Ovary (tissue), 7 donors: ENCODE measurements at regions not wholly inside any gene's neighbourhood (a gene's known extent, or its start where the extent isn't known, plus 50 kb on each side); places are given as distances from the start of the nearest gene placed in this dataset.

Source experiments
- DNase-seq, 5 donors: peaks; one replicate each; pipeline ENCODE4 v3.0.0-alpha.2; 2019 to 2020
- H3K27ac ChIP-seq, 2 donors: fragments of 200-600 bp; one replicate each; pipeline versions ENCODE4 v1.5.1 to v1.8.0; 2019 to 2022
- H3K27me3 ChIP-seq: fragments of 200-600 bp; one replicate; pipeline ENCODE4 v1.8.0; 2022
- H3K36me3 ChIP-seq: fragments of 200-600 bp; sonication (generic); one replicate; pipeline ENCODE4 v1.5.1; 2019
- H3K4me1 ChIP-seq: one replicate; pipeline ENCODE4 v1.8.1; 2013; ENCODE audit warnings: mild to moderate bottlenecking, moderate library complexity; ENCODE audit not compliant: insufficient read depth
- H3K4me3 ChIP-seq: fragments of 200-600 bp; sonication (generic); one replicate; pipeline ENCODE4 v1.5.1; 2017
- H3K9me3 ChIP-seq, 2 donors: fragments of 200-600 bp in 1 of 2; sonication (generic) in 1 of 2; one replicate each; pipeline versions ENCODE4 v1.5.1 to v1.8.1; 2013 to 2019; ENCODE audit warnings: mild to moderate bottlenecking in 1 of 2, moderate library complexity in 1 of 2
- EP300 ChIP-seq: sonication (generic); formaldehyde crosslinking; IDR thresholded peaks from one replicate; pipeline ENCODE4 v1.6.1; 2017; ENCODE audit warnings: antibody characterized with exemption
- POLR2A ChIP-seq: fragments of 450-650 bp; IDR thresholded peaks from one replicate; pipeline ENCODE4 v1.6.1; 2017; ENCODE audit warnings: antibody characterized with exemption, mild to moderate bottlenecking, moderate library complexity
- WGBS, 3 donors: extraction: QIAGEN DNeasy Blood & Tissue Kit in 1 of 3; methylation state at CpG; one replicate each; pipeline versions ENCODE4 v1.1.5 to v1.1.7; 2013 to 2017; 5-methylcytosine and 5-hydroxymethylcytosine counted together
- intact Hi-C, 4 donors: fragments of 100-400 bp; cut with DNase I; formaldehyde crosslinking; loops; one replicate each; pipeline versions ENCODE4 v1.11.0 to v1.15.1; 2022 to 2023
- TF ChIP-seq, protein P1 (sequence below), 3 donors: fragments of 450-650 bp in 2 of 3; fragments of 200-600 bp in 1 of 3; IDR thresholded peaks; one replicate each; pipeline versions ENCODE4 v1.5.1 to v1.8.0; 2016 to 2022; ENCODE audit warnings: antibody characterized with exemption in 3 of 3, mild to moderate bottlenecking in 1 of 3
- donor health status: DM: no; HTN: no; CAD: no; lungs with moderate emphysema.
- donor health status: DM: no; HTN: no; CAD: no.
- donor health status: Bipolar disorder and iron deficiency.
- donor health status: DM: no; HTN: no; CAD: no.
- donor health status: DM: yes; HTN: yes; CAD: no.

DNA sequence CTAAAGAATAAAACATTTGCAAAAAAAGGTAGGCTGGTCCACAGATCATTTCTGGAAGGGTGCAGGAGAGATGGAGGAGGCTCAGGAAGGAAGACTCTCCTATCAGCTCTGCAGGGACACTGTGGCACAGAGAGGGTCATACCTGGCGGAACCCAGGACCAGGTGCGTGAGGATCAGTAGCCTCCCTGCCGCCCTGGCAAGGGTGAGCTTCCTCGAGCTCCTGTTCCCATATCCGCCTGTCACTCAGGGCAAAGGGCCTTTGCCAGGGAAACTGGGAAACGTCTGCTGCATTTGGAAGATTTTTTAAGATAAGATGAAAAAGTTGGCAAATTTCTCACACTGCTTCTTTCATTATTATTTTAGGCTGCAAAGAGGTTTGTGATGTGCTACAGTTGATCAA is 112.1 kb upstream of the TIAM1 start:
- Histone ChIP-seq H3K36me3 (no peaks in the 10 kb centered on the region), H3K4me3 (no peak overlapping the region), H3K4me1 (no peaks in the 10 kb centered on the region), H3K27ac (no peak overlapping the region), H3K9me3 (no peaks in the 10 kb centered on the region), H3K27me3 (no peaks in the 10 kb centered on the region)
- intact Hi-C loops, result no loop called here
- DNase-seq, result no peak
- TF ChIP-seq EP300 (no peak), POLR2A (no peak)
- TF ChIP-seq, protein P1, sequence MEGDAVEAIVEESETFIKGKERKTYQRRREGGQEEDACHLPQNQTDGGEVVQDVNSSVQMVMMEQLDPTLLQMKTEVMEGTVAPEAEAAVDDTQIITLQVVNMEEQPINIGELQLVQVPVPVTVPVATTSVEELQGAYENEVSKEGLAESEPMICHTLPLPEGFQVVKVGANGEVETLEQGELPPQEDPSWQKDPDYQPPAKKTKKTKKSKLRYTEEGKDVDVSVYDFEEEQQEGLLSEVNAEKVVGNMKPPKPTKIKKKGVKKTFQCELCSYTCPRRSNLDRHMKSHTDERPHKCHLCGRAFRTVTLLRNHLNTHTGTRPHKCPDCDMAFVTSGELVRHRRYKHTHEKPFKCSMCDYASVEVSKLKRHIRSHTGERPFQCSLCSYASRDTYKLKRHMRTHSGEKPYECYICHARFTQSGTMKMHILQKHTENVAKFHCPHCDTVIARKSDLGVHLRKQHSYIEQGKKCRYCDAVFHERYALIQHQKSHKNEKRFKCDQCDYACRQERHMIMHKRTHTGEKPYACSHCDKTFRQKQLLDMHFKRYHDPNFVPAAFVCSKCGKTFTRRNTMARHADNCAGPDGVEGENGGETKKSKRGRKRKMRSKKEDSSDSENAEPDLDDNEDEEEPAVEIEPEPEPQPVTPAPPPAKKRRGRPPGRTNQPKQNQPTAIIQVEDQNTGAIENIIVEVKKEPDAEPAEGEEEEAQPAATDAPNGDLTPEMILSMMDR (IDR thresholded peaks at IDR 0.05), result no peak
- WGBS, 3 donors, result 71 to 83% (median 75%) methylated on average over 6 of the region's 6 CpGs

DNA sequence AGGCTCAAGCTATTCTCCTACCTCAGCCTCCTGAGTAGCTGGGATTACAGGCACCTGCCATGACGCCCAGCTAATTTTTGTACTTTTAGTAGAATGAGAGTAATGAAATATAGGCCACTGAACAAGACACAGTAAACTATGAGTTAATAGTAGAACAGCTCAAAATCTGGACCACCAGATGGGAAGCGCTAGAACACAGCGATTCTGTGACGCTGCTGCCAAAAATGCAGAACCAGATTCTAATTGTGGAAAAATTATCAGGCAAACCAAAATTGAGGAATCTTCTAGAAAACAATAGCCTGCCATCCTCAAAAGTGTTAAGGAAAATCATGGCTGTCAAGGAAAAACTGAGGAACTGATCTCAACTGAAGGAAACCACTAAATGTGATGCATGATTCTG is 111.4 kb upstream of the TIAM1 start:
- no peaks in the 10 kb centered on the region for H3K27me3 ChIP-seq
- WGBS, 3 donors, result 24 to 36% (median 30%) methylated on average over 4 of the region's 4 CpGs
- no peaks in the 10 kb centered on the region for H3K4me1 ChIP-seq
- no peak overlapping the region for H3K27ac ChIP-seq
- intact Hi-C loops, result no loop called here
- no peak overlapping the region for H3K4me3 ChIP-seq
- TF ChIP-seq, protein P1 (IDR thresholded peaks at IDR 0.05), result no peak
- TF ChIP-seq POLR2A (no peak), EP300 (no peak)
- no peaks in the 10 kb centered on the region for H3K36me3 ChIP-seq
- H3K9me3 ChIP-seq, result no peaks in the 10 kb centered on the region
- DNase-seq, result no peak

DNA sequence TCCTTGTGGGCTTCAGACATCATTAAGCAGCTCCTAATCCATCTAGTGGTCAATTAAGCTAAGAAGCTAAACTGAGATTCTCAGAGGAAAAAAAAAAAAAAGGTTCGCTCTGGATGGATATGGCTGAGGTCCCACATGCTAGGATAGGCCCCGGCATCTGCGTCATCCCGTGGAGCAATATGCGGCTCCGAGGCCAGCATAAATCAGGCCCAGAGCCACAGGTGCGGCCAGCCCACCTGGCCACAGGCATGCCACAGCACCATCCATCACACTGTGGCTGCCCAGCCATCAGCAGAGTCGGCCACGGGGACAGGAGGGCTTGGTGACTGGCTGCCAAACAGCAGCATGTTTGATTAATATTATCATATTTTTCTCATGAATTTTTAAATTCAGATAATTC is 106.9 kb upstream of the TIAM1 start:
- no peak for DNase-seq
- Histone ChIP-seq H3K4me3 (no peak overlapping the region), H3K27me3 (no peaks in the 10 kb centered on the region), H3K9me3 (no peaks in the 10 kb centered on the region), H3K27ac (no peak overlapping the region), H3K4me1 (peaks cover 3% of the 10 kb centered on the region), H3K36me3 (no peaks in the 10 kb centered on the region)
- WGBS, 3 donors, result 76 to 81% (median 78%) methylated on average over 9 of the region's 9 CpGs
- TF ChIP-seq POLR2A (no peak), EP300 (no peak)
- TF ChIP-seq, protein P1 (IDR thresholded peaks at IDR 0.05), result no peak
- intact Hi-C loops, result no loop called here

- no peaks in the 10 kb centered on the region for H3K9me3 ChIP-seq
- H3K4me1 ChIP-seq, result peaks cover 3% of the 10 kb centered on the region
- WGBS, 3 donors, result 48 to 58% (median 58%) methylated on average over 11 of the region's 11 CpGs
- TF ChIP-seq, protein P1 (IDR thresholded peaks at IDR 0.05), result no peak
- TF ChIP-seq EP300 (no peak), POLR2A (no peak)
- no peaks in the 10 kb centered on the region for H3K27me3 ChIP-seq
- H3K27ac ChIP-seq, result no peak overlapping the region
- intact Hi-C loops, result no loop called here
- H3K4me3 ChIP-seq, result no peak overlapping the region
- no peak for DNase-seq
- H3K36me3 ChIP-seq, result no peaks in the 10 kb centered on the region
These were observed 106.0 kb upstream of the TIAM1 start for GRCh38 chr21:31449921-31450535.
